HCT116 (cell line): ENCODE measurements at regions not wholly inside any gene's neighbourhood (a gene's known extent, or its start where the extent isn't known, plus 50 kb on each side); places are given as distances from the start of the nearest gene placed in this dataset.

Experiments
- ATAC-seq: fragments of 200-7000 bp; cut with Tn5 transposase; 2 replicates; pipeline ENCODE4 v1.9.1; 2020; ENCODE audit warnings: mild to moderate bottlenecking, moderate library complexity
- BruUV-seq: library from RNA; stranded (reverse); fragments of 400-500 nt; replicated peaks from 2 replicates; lab custom pipeline; 2021; lab: Mats Ljungman, UMichigan
- CTCF ChIA-PET: fragments of 300-600 bp; sonication (Branson Sonifier 250); formaldehyde crosslinking; loops from one replicate; lab custom pipeline; 2021; ENCODE audit warnings: antibody characterized with exemption; lab: Charles Lee
- POLR2A ChIA-PET: fragments of 300-600, 350-600 bp; sonication (Branson Sonifier 250); formaldehyde crosslinking; loops from one replicate; lab custom pipeline; 2021; ENCODE audit warnings: antibody characterized with exemption; lab: Charles Lee
- RAD21 ChIA-PET, 2 experiments: fragments of 300-600 bp; sonication (Branson Sonifier 250); formaldehyde crosslinking; loops; one replicate each; lab custom pipeline; 2023; ENCODE audit warnings: low total read pairs in 2 of 2; ENCODE audit not compliant: uncharacterized antibody in 2 of 2, unreplicated experiment in 2 of 2, low non-redundant PET in 1 of 2; lab: Charles Lee
- DNase-seq: peaks from one replicate; pipeline ENCODE4 v3.0.0-alpha.2; 2010; ENCODE audit warnings: low read depth, low spot score
- H2AFZ ChIP-seq: fragments of 200-600 bp; shearing (Covaris generic), sonication (generic); 2 replicates; pipeline ENCODE4 v1.6.1; 2017; ENCODE audit warnings: low read depth, mixed run types, mixed read lengths, antibody characterized with exemption, low read length; ENCODE audit not compliant: poor library complexity, severe bottlenecking
- H3K27ac ChIP-seq: 2 replicates; pipeline ENCODE4 v1.5.1; 2012; ENCODE audit warnings: low read depth, low read length
- H3K27me3 ChIP-seq: fragments of 200-600 bp; sonication (generic); 2 replicates; pipeline ENCODE4 v1.6.1; 2016; ENCODE audit warnings: mixed run types, low read length, mixed read lengths; ENCODE audit not compliant: insufficient read depth
- H3K36me3 ChIP-seq, 2 experiments: fragments of 200-500 bp in 1 of 2; fragments of 200-600 bp in 1 of 2; sonication (Bioruptor generic) in 1 of 2; sonication (generic) in 1 of 2; 2 replicates each; pipeline versions ENCODE4 v1.5.1 to v1.6.1; 2014 to 2016; ENCODE audit warnings: low read length in 2 of 2, inconsistent platforms in 1 of 2, mixed read lengths in 1 of 2, mixed run types in 1 of 2; ENCODE audit not compliant: insufficient read depth in 2 of 2, control insufficient read depth in 1 of 2
- H3K4me1 ChIP-seq, 2 experiments: fragments of 200-600 bp in 1 of 2; sonication (generic) in 1 of 2; 2 replicates each; pipeline versions ENCODE4 v1.5.1 to v1.6.1; 2012 to 2017; ENCODE audit warnings: low read length in 2 of 2, inconsistent platforms in 1 of 2, mild to moderate bottlenecking in 1 of 2, mixed read lengths in 1 of 2, mixed run types in 1 of 2, moderate library complexity in 1 of 2; ENCODE audit not compliant: insufficient read depth in 2 of 2, control insufficient read depth in 1 of 2
- H3K4me2 ChIP-seq: fragments of 200-600 bp; sonication (generic); 2 replicates; pipeline ENCODE4 v1.6.1; 2017; ENCODE audit warnings: mixed run types, low read length, mixed read lengths
- H3K4me3 ChIP-seq, 2 experiments: fragments of 200-600 bp in 1 of 2; sonication (generic) in 1 of 2; replicated peaks in 1 of 2; 2 replicates each; pipeline ENCODE4 v1.5.1; 2011 to 2016; ENCODE audit warnings: low read length in 2 of 2, control low read depth in 1 of 2, low read depth in 1 of 2, mild to moderate bottlenecking in 1 of 2, mixed read lengths in 1 of 2, mixed run types in 1 of 2
- H3K79me2 ChIP-seq: fragments of 200-600 bp; sonication (generic); 2 replicates; pipeline ENCODE4 v1.6.1; 2017; ENCODE audit warnings: mild to moderate bottlenecking, mixed run types, low read length, moderate library complexity, mixed read lengths; ENCODE audit not compliant: insufficient read depth
- H3K9ac ChIP-seq: fragments of 200-600 bp; sonication (generic); 2 replicates; pipeline ENCODE4 v1.6.1; 2016; ENCODE audit warnings: low read length, mixed read lengths
- H3K9me2 ChIP-seq: fragments of 200-600 bp; sonication (generic), shearing (Covaris generic); 2 replicates; pipeline ENCODE4 v1.6.1; 2017; ENCODE audit warnings: mixed run types, mild to moderate bottlenecking, moderate library complexity; ENCODE audit not compliant: insufficient read depth
- H3K9me3 ChIP-seq, 2 experiments: fragments of 200-500 bp in 1 of 2; fragments of 200-600 bp in 1 of 2; sonication (Bioruptor generic) in 1 of 2; sonication (generic) in 1 of 2; 2 replicates each; pipeline ENCODE4 v1.6.1; 2014 to 2017; ENCODE audit warnings: low read length in 2 of 2, mixed read lengths in 2 of 2, inconsistent platforms in 1 of 2, low read depth in 1 of 2, mild to moderate bottlenecking in 1 of 2, mixed run types in 1 of 2, moderate library complexity in 1 of 2; ENCODE audit not compliant: control insufficient read depth in 1 of 2, insufficient read depth in 1 of 2
- H4K20me1 ChIP-seq: fragments of 200-600 bp; sonication (generic), shearing (Covaris generic); 2 replicates; pipeline ENCODE4 v1.6.1; 2017; ENCODE audit warnings: mixed run types, mild to moderate bottlenecking, moderate library complexity; ENCODE audit not compliant: insufficient read depth
- CBX3 ChIP-seq: IDR thresholded peaks from 2 replicates; pipeline ENCODE4 v1.6.1; 2012; ENCODE audit warnings: low read depth
- CEBPB ChIP-seq: IDR thresholded peaks from 2 replicates; pipeline ENCODE4 v1.6.1; 2012; ENCODE audit warnings: low read depth
- CTCF ChIP-seq, 3 experiments: fragments of 200-600 bp in 1 of 3; sonication (generic) in 1 of 3; IDR thresholded peaks in 2 of 3; conservative IDR thresholded peaks in 1 of 3; 2 replicates each; pipeline ENCODE4 v1.5.1; 2012 to 2017; ENCODE audit warnings: low read depth in 2 of 3, low read length in 2 of 3, antibody characterized with exemption in 1 of 3, borderline replicate concordance in 1 of 3, control low read depth in 1 of 3, mild to moderate bottlenecking in 1 of 3, mixed read lengths in 1 of 3, mixed run types in 1 of 3, moderate library complexity in 1 of 3; ENCODE audit not compliant: insufficient read depth in 1 of 3
- EGR1 ChIP-seq: IDR thresholded peaks from 2 replicates; pipeline ENCODE4 v1.6.1; 2012; ENCODE audit warnings: low read depth
- EZH2 ChIP-seq: fragments of 200-600 bp; sonication (generic); IDR thresholded peaks from 2 replicates; pipeline ENCODE4 v1.6.1; 2017; ENCODE audit warnings: antibody characterized with exemption, mixed run types
- EZH2phosphoT487 ChIP-seq: fragments of 200-600 bp; IDR thresholded peaks from 2 replicates; pipeline ENCODE4 v1.6.1; 2018; ENCODE audit warnings: antibody characterized with exemption, borderline replicate concordance
- FOSL1 ChIP-seq: IDR thresholded peaks from 2 replicates; pipeline ENCODE4 v1.6.1; 2012; ENCODE audit warnings: low read depth
- JUND ChIP-seq: IDR thresholded peaks from 2 replicates; pipeline ENCODE4 v1.6.1; 2012
- POLR2A ChIP-seq: IDR thresholded peaks from 2 replicates; pipeline ENCODE4 v1.7.0; 2011; ENCODE audit warnings: borderline replicate concordance; ENCODE audit not compliant: insufficient read depth, insufficient read length; ENCODE audit errors: extremely low read depth
- POLR2AphosphoS5 ChIP-seq: IDR thresholded peaks from 2 replicates; pipeline ENCODE4 v1.6.1; 2011; ENCODE audit warnings: mild to moderate bottlenecking, low read depth, low read length, moderate library complexity
- RAD21 ChIP-seq: IDR thresholded peaks from 2 replicates; pipeline ENCODE4 v1.6.1; 2012; ENCODE audit warnings: low read depth, mild to moderate bottlenecking
- REST ChIP-seq: IDR thresholded peaks from 2 replicates; pipeline ENCODE4 v1.6.1; 2012; ENCODE audit warnings: low read depth
- SIN3A ChIP-seq: IDR thresholded peaks from 2 replicates; pipeline ENCODE4 v1.6.1; 2012; ENCODE audit warnings: low read depth
- YY1 ChIP-seq: IDR thresholded peaks from 2 replicates; pipeline ENCODE4 v1.6.1; 2011; ENCODE audit warnings: low read length, low read depth, moderate library complexity, mild to moderate bottlenecking; ENCODE audit not compliant: insufficient replicate concordance; ENCODE audit errors: extremely low read depth
- ZNF274 ChIP-seq: fragments of 200-500 bp; sonication (Bioruptor generic); IDR thresholded peaks from 2 replicates; pipeline ENCODE4 v1.6.1; 2014; ENCODE audit warnings: mild to moderate bottlenecking, low read depth, low read length, inconsistent platforms
- intact Hi-C: fragments of 100-400 bp; cut with micrococcal nuclease; formaldehyde crosslinking; loops from 2 replicates; pipeline ENCODE4 v1.10.0; 2022
- TF ChIP-seq, protein P1 (sequence below): IDR thresholded peaks from 2 replicates; pipeline ENCODE4 v1.6.1; 2012
- TF ChIP-seq, protein P2 (sequence below): IDR thresholded peaks from 2 replicates; pipeline ENCODE4 v1.6.1; 2012
- TF ChIP-seq, protein P3 (sequence below): IDR thresholded peaks from 2 replicates; pipeline ENCODE4 v1.6.1; 2011; ENCODE audit warnings: mild to moderate bottlenecking, low read length, moderate library complexity; ENCODE audit not compliant: insufficient replicate concordance; ENCODE audit errors: extremely low read depth

DNA sequence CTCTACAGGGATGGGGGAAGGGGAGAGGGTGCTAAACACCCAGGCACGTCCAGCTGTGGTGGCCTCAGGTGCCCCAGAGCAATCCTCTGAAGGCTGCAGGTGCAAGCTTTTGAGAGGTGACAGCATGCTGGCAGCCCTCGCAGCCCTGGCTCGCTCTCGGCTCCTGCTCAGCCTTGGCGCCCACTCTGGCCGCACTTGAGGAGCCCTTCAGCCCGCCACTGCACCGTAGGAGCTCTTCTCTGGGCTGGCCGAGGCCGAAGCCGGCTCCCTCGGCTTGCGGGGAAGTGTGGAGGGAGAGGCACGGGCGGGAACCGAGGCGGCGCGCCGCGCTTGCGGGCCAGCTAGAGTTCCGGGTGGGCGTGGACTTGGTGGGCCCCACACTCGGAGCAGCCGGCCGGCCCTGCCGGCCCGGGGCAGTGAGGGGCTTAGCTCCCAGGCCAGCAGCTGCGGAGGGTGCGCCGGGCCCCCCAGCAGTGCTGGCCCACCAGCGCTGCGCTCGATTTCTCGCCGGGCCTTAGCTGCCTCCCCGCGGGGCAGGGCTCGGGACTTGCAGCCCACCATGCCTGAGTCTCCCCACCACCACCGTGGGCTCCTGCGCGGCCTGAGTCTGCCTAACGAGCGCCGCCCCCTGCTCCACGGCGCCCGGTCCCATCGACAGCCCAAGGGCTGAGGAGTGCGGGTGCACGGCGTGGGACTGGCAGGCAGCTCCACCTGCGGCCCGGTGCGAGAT, 112.1 kb downstream of the TRIM29 start:
- ATAC-seq = no peak
- no peaks in the 10 kb centered on the region for H3K27me3 ChIP-seq
- TF ChIP-seq, protein P1, sequence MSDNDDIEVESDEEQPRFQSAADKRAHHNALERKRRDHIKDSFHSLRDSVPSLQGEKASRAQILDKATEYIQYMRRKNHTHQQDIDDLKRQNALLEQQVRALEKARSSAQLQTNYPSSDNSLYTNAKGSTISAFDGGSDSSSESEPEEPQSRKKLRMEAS = no peak
- TF ChIP-seq CEBPB (no peak), CTCF (IDR thresholded peaks at IDR 0.05 in 2 of 3, conservative IDR thresholded peaks at IDR 0.05 in 1 of 3; ENCODE audit: borderline replicate concordance in 1 of 3, insufficient read depth in 1 of 3, low read depth in 2 of 3, low read length in 2 of 3) (no peak), EGR1 (no peak), JUND (no peak), ZNF274 (no peak), FOSL1 (no peak), EZH2 (no peak), CBX3 (no peak), SIN3A (no peak), POLR2AphosphoS5 (no peak), REST (no peak), YY1 (no peak), POLR2A (no peak), RAD21 (no peak), EZH2phosphoT487 (no peak)
- TF ChIP-seq, protein P2, sequence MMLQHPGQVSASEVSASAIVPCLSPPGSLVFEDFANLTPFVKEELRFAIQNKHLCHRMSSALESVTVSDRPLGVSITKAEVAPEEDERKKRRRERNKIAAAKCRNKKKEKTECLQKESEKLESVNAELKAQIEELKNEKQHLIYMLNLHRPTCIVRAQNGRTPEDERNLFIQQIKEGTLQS = no peak
- TF ChIP-seq, protein P3, sequence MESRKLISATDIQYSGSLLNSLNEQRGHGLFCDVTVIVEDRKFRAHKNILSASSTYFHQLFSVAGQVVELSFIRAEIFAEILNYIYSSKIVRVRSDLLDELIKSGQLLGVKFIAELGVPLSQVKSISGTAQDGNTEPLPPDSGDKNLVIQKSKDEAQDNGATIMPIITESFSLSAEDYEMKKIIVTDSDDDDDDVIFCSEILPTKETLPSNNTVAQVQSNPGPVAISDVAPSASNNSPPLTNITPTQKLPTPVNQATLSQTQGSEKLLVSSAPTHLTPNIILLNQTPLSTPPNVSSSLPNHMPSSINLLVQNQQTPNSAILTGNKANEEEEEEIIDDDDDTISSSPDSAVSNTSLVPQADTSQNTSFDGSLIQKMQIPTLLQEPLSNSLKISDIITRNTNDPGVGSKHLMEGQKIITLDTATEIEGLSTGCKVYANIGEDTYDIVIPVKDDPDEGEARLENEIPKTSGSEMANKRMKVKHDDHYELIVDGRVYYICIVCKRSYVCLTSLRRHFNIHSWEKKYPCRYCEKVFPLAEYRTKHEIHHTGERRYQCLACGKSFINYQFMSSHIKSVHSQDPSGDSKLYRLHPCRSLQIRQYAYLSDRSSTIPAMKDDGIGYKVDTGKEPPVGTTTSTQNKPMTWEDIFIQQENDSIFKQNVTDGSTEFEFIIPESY = no peak
- ChIA-PET RAD21 (no interaction called here), CTCF (no interaction called here), POLR2A (no interaction called here)
- H3K4me3 ChIP-seq = no peak overlapping the region
- no peak overlapping the region for H3K27ac ChIP-seq
- H3K9me3 ChIP-seq = no peaks in the 10 kb centered on the region
- H3K79me2 ChIP-seq = no peaks in the 10 kb centered on the region
- no peak for DNase-seq
- no peak overlapping the region for H2AFZ ChIP-seq
- H3K36me3 ChIP-seq = no peaks in the 10 kb centered on the region
- intact Hi-C loops = no loop called here
- no peak overlapping the region for H3K9ac ChIP-seq
- no TSS peak for BruUV-seq
- H3K4me1 ChIP-seq = no peaks in the 10 kb centered on the region
- H3K9me2 ChIP-seq = no peaks in the 10 kb centered on the region
- no peaks in the 10 kb centered on the region for H4K20me1 ChIP-seq
- H3K4me2 ChIP-seq = no peak overlapping the region
